Kidney epithelial cell (primary cell): ENCODE measurements at regions not wholly inside any gene's neighbourhood (a gene's known extent, or its start where the extent isn't known, plus 50 kb on each side); places are given as distances from the start of the nearest gene placed in this dataset.
A peak's percentile ranks its signal among the peaks of the same experiment; 100 is the strongest.

Experiments used
- DNase-seq: peaks from one replicate; pipeline ENCODE4 v3.0.0-alpha.2; 2010; ENCODE audit warnings: low read depth
- H3K27me3 ChIP-seq: 2 replicates; pipeline ENCODE4 v1.6.0; 2011; ENCODE audit warnings: low read length; ENCODE audit not compliant: control insufficient read depth, insufficient read depth
- H3K36me3 ChIP-seq: 2 replicates; pipeline ENCODE4 v1.5.1; 2011; ENCODE audit warnings: low read length; ENCODE audit not compliant: control insufficient read depth, insufficient read depth
- H3K4me3 ChIP-seq: 2 replicates; pipeline ENCODE4 v1.5.1; 2011; ENCODE audit warnings: low read depth, mild to moderate bottlenecking, control low read depth, low read length
- CTCF ChIP-seq: IDR thresholded peaks from 2 replicates; pipeline ENCODE4 v1.5.1; 2011; ENCODE audit warnings: mild to moderate bottlenecking, moderate library complexity, low read length, control low read depth, inconsistent platforms; ENCODE audit not compliant: insufficient read depth, poor library complexity, severe bottlenecking

GRCh38 chr18:70450426-70451253 lies 161.8 kb downstream of the SOCS6 start:
- DNase-seq = no peak
- H3K27me3 ChIP-seq = no peaks in the 10 kb centered on the region
- no peak overlapping the region for H3K4me3 ChIP-seq
- peak; percentile 46 for TF ChIP-seq CTCF
- H3K36me3 ChIP-seq = no peaks in the 10 kb centered on the region

- Histone ChIP-seq H3K27me3 (no peaks in the 10 kb centered on the region), H3K4me3 (no peak overlapping the region), H3K36me3 (no peaks in the 10 kb centered on the region)
- no peak for DNase-seq
- no peak for TF ChIP-seq CTCF
Measured at GRCh38 chr18:70448588-70448987, 159.7 kb downstream of the SOCS6 start.

- Histone ChIP-seq H3K36me3 (no peaks in the 10 kb centered on the region), H3K27me3 (no peaks in the 10 kb centered on the region), H3K4me3 (no peak overlapping the region)
- no peak for TF ChIP-seq CTCF
- no peak for DNase-seq
Measured at GRCh38 chr18:70446063-70446462, 157.2 kb downstream of the SOCS6 start.

GRCh38 chr18:70442933-70443332 lies 154.1 kb downstream of the SOCS6 start:
- Histone ChIP-seq H3K27me3 (no peaks in the 10 kb centered on the region), H3K4me3 (no peak overlapping the region), H3K36me3 (no peaks in the 10 kb centered on the region)
- no peak for TF ChIP-seq CTCF
- DNase-seq = no peak

- no peaks in the 10 kb centered on the region for H3K36me3 ChIP-seq
- H3K27me3 ChIP-seq = no peaks in the 10 kb centered on the region
- H3K4me3 ChIP-seq = no peak overlapping the region
- no peak for TF ChIP-seq CTCF
- DNase-seq = no peak
Measured at GRCh38 chr18:70432804-70433400, 144.1 kb downstream of the SOCS6 start.
